ENCODE measurements at regions not wholly inside any gene's neighbourhood (a gene's known extent, or its start where the extent isn't known, plus 50 kb on each side); places are given as distances from the start of the nearest gene placed in this dataset.
"Not testable (repeated sequence)": the region's sequence is repeated elsewhere in the genome, so short reads cannot be mapped to it uniquely, and the experiment has no call there.

GRCh38 chr14:51465486-51465885 is 186.2 kb upstream of the FRMD6 start:
- Mint-ChIP-seq H3K27me3 (no peaks in the 10 kb centered on the region), H3K9me3 (no peaks in the 10 kb centered on the region), H3K4me3 (no peak overlapping the region), H3K27ac (no peak overlapping the region), H3K36me3 (ENCODE audit: low read depth) (no peaks in the 10 kb centered on the region), H3K4me1 (ENCODE audit: low read depth) (no peaks in the 10 kb centered on the region)
- Histone ChIP-seq H3K27ac (ENCODE audit: low read depth in 1 of 2, low read length in 2 of 2) (no peak overlapping the region), H3K4me3 (ENCODE audit: low read length) (no peak overlapping the region), H3K36me3 (ENCODE audit: insufficient read depth, low read length) (no peaks in the 10 kb centered on the region), H3K27me3 (ENCODE audit: control insufficient read depth in 1 of 2, insufficient read depth in 2 of 2, low read length in 2 of 2) (no peaks in the 10 kb centered on the region), H3K4me1 (ENCODE audit: insufficient read depth, low read length) (no peaks in the 10 kb centered on the region), H3K9me3 (ENCODE audit: control insufficient read depth in 1 of 2, insufficient read depth in 1 of 2, low read length in 2 of 2) (peaks cover 0 to 7% of the 10 kb centered on the region in 2 experiments)
- ChIA-PET POLR2A (no interaction called here), CTCF (no interaction called here)
- no peak for ATAC-seq (ENCODE audit: poor library complexity)
- no peak for TF ChIP-seq CTCF (IDR thresholded peaks at IDR 0.05)
- intact Hi-C loops (cut with DNase I, micrococcal nuclease) = no loop called here
- no peak for DNase-seq

GRCh38 chr14:51467392-51467791 is 184.3 kb upstream of the FRMD6 start:
- H3K4me1 ChIP-seq (ENCODE audit: insufficient read depth, low read length); CTCF ChIA-PET; H3K9me3 Mint-ChIP-seq; H3K4me3 ChIP-seq (ENCODE audit: low read length); DNase-seq; H3K27ac ChIP-seq (ENCODE audit: low read depth in 1 of 2, low read length in 2 of 2); H3K27ac Mint-ChIP-seq; H3K36me3 Mint-ChIP-seq (ENCODE audit: low read depth); POLR2A ChIA-PET; H3K9me3 ChIP-seq (ENCODE audit: control insufficient read depth in 1 of 2, insufficient read depth in 1 of 2, low read length in 2 of 2); intact Hi-C loops (cut with DNase I, micrococcal nuclease); H3K4me1 Mint-ChIP-seq (ENCODE audit: low read depth); H3K4me3 Mint-ChIP-seq; H3K27me3 ChIP-seq (ENCODE audit: control insufficient read depth in 1 of 2, insufficient read depth in 2 of 2, low read length in 2 of 2); H3K36me3 ChIP-seq (ENCODE audit: insufficient read depth, low read length); ATAC-seq (ENCODE audit: poor library complexity); H3K27me3 Mint-ChIP-seq: not testable (repeated sequence)

GRCh38 chr14:51468523-51468922 is 183.2 kb upstream of the FRMD6 start:
- DNase-seq = no peak
- CTCF ChIA-PET = no interaction called here
- Histone ChIP-seq H3K4me1 (ENCODE audit: insufficient read depth, low read length) (no peaks in the 10 kb centered on the region), H3K27ac (ENCODE audit: low read depth in 1 of 2, low read length in 2 of 2) (no peak overlapping the region), H3K27me3 (ENCODE audit: control insufficient read depth in 1 of 2, insufficient read depth in 2 of 2, low read length in 2 of 2) (peaks cover 0 to 7% of the 10 kb centered on the region in 2 experiments), H3K9me3 (ENCODE audit: control insufficient read depth in 1 of 2, insufficient read depth in 1 of 2, low read length in 2 of 2) (peaks cover 0 to 7% of the 10 kb centered on the region in 2 experiments), H3K4me3 (ENCODE audit: low read length) (no peak overlapping the region), H3K36me3 (ENCODE audit: insufficient read depth, low read length) (no peaks in the 10 kb centered on the region)
- no peak for TF ChIP-seq CTCF (IDR thresholded peaks at IDR 0.05)
- intact Hi-C loops (cut with DNase I, micrococcal nuclease) = no loop called here
- POLR2A ChIA-PET = no interaction called here
- Mint-ChIP-seq H3K4me3 (no peak overlapping the region), H3K36me3 (ENCODE audit: low read depth) (no peaks in the 10 kb centered on the region), H3K27ac (no peak overlapping the region), H3K9me3 (no peaks in the 10 kb centered on the region), H3K4me1 (ENCODE audit: low read depth) (no peaks in the 10 kb centered on the region), H3K27me3 (peaks cover 9% of the 10 kb centered on the region)
- no peak for ATAC-seq (ENCODE audit: poor library complexity)

- no peaks in the 10 kb centered on the region for H3K36me3 ChIP-seq (ENCODE audit: insufficient read depth, low read length)
- intact Hi-C loops (cut with DNase I, micrococcal nuclease) = no loop called here
- H3K27me3 Mint-ChIP-seq = peaks cover 27% of the 10 kb centered on the region
Measured at GRCh38 chr14:51472881-51473280, 178.8 kb upstream of the FRMD6 start.

More at GRCh38 chr14:51472881-51473280, 178.8 kb upstream of the FRMD6 start:
- Mint-ChIP-seq H3K4me3 (no peak overlapping the region), H3K9me3 (no peaks in the 10 kb centered on the region), H3K36me3 (ENCODE audit: low read depth) (no peaks in the 10 kb centered on the region), H3K27ac (no peak overlapping the region), H3K4me1 (ENCODE audit: low read depth) (no peaks in the 10 kb centered on the region)
- Histone ChIP-seq H3K4me1 (ENCODE audit: insufficient read depth, low read length) (no peaks in the 10 kb centered on the region), H3K4me3 (ENCODE audit: low read length) (no peak overlapping the region), H3K9me3 (ENCODE audit: control insufficient read depth in 1 of 2, insufficient read depth in 1 of 2, low read length in 2 of 2) (peaks cover 0 to 2% of the 10 kb centered on the region in 2 experiments), H3K27ac (ENCODE audit: low read depth in 1 of 2, low read length in 2 of 2) (no peak overlapping the region), H3K27me3 (ENCODE audit: control insufficient read depth in 1 of 2, insufficient read depth in 2 of 2, low read length in 2 of 2) (peaks cover 4 to 9% of the 10 kb centered on the region in 2 experiments)
- ChIA-PET CTCF (no interaction called here), POLR2A (no interaction called here)
- ATAC-seq (ENCODE audit: poor library complexity) = no peak
- TF ChIP-seq CTCF (IDR thresholded peaks at IDR 0.05) = no peak
- DNase-seq = no peak
